Neural cell (in vitro differentiated cells): ENCODE measurements at regions not wholly inside any gene's neighbourhood (a gene's known extent, or its start where the extent isn't known, plus 50 kb on each side); places are given as distances from the start of the nearest gene placed in this dataset.

Experiments
- EP300 ChIP-seq: fragments of 450-650 bp; conservative IDR thresholded peaks from 2 replicates; pipeline ENCODE4 v1.6.1; 2014; ENCODE audit warnings: antibody characterized with exemption, mild to moderate bottlenecking, moderate library complexity; ENCODE audit not compliant: poor library complexity, severe bottlenecking
- EZH2 ChIP-seq: fragments of 200-600, 300-800 bp; shearing (Covaris generic), sonication (generic); IDR thresholded peaks from 2 replicates; pipeline ENCODE4 v1.6.1; 2014; ENCODE audit warnings: antibody characterized with exemption, low read length, borderline replicate concordance, mild to moderate bottlenecking; ENCODE audit not compliant: insufficient read depth, poor library complexity, severe bottlenecking
- POLR2AphosphoS5 ChIP-seq: IDR thresholded peaks from 2 replicates; pipeline ENCODE4 v1.6.1; 2012
- RAD21 ChIP-seq: fragments of 450-650 bp; conservative IDR thresholded peaks from 2 replicates; pipeline ENCODE4 v1.6.1; 2014; ENCODE audit warnings: antibody characterized with exemption, mild to moderate bottlenecking, moderate library complexity
- TAF1 ChIP-seq: IDR thresholded peaks from 2 replicates; pipeline ENCODE4 v1.6.1; 2012; ENCODE audit warnings: low read depth
- TF ChIP-seq, protein P1 (sequence below): fragments of 450-650 bp; IDR thresholded peaks from 2 replicates; pipeline ENCODE4 v1.5.1; 2014; ENCODE audit warnings: antibody characterized with exemption, mild to moderate bottlenecking, moderate library complexity; ENCODE audit not compliant: poor library complexity, severe bottlenecking

- TF ChIP-seq, protein P1, sequence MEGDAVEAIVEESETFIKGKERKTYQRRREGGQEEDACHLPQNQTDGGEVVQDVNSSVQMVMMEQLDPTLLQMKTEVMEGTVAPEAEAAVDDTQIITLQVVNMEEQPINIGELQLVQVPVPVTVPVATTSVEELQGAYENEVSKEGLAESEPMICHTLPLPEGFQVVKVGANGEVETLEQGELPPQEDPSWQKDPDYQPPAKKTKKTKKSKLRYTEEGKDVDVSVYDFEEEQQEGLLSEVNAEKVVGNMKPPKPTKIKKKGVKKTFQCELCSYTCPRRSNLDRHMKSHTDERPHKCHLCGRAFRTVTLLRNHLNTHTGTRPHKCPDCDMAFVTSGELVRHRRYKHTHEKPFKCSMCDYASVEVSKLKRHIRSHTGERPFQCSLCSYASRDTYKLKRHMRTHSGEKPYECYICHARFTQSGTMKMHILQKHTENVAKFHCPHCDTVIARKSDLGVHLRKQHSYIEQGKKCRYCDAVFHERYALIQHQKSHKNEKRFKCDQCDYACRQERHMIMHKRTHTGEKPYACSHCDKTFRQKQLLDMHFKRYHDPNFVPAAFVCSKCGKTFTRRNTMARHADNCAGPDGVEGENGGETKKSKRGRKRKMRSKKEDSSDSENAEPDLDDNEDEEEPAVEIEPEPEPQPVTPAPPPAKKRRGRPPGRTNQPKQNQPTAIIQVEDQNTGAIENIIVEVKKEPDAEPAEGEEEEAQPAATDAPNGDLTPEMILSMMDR, result no peak
- no peak for TF ChIP-seq RAD21
- TF ChIP-seq TAF1, result no peak
- TF ChIP-seq POLR2AphosphoS5, result no peak
- no peak for TF ChIP-seq EP300
- no peak for TF ChIP-seq EZH2
Observed at GRCh38 chr5:105638437-105638836, 2032.3 kb downstream of the EFNA5 start.
